SK-N-SH (cell line): ENCODE measurements at regions not wholly inside any gene's neighbourhood (a gene's known extent, or its start where the extent isn't known, plus 50 kb on each side); places are given as distances from the start of the nearest gene placed in this dataset.

Experiments used
- CTCF ChIA-PET: fragments of 300-600, 350-600 bp; formaldehyde crosslinking; extraction: SDS; loops from one replicate; lab custom pipeline; 2021; lab: Yijun Ruan, JAX
- POLR2A ChIA-PET: fragments of 350-600 bp; sonication (Branson Sonifier 250); formaldehyde crosslinking; extraction: SDS; loops from one replicate; lab custom pipeline; 2020; ENCODE audit warnings: antibody characterized with exemption, inconsistent platforms; lab: Yijun Ruan, JAX
- DNase-seq: peaks from one replicate; pipeline ENCODE4 v3.0.0; 2012
- H2AFZ ChIP-seq: fragments of 200-600 bp; sonication (generic); 2 replicates; pipeline ENCODE4 v1.8.1; 2016; ENCODE audit warnings: antibody characterized with exemption, mild to moderate bottlenecking, low read depth
- H3F3A ChIP-seq: fragments of 200-600 bp; sonication (generic); replicated peaks from 2 replicates; pipeline ENCODE3; 2016; ENCODE audit warnings: antibody characterized with exemption, mild to moderate bottlenecking; ENCODE audit not compliant: insufficient read depth
- H3K27ac ChIP-seq, 2 experiments: fragments of 200-500 bp in 1 of 2; fragments of 200-600 bp in 1 of 2; sonication (Bioruptor generic) in 1 of 2; sonication (generic), shearing (Covaris generic) in 1 of 2; 2 replicates each; pipeline versions ENCODE4 v1.5.1 to v1.6.1; 2014 to 2016; ENCODE audit warnings: low read depth in 2 of 2, inconsistent platforms in 1 of 2, low read length in 1 of 2, mild to moderate bottlenecking in 1 of 2, mixed read lengths in 1 of 2
- H3K27me3 ChIP-seq: fragments of 200-600 bp; sonication (generic), shearing (Covaris generic); 2 replicates; pipeline ENCODE4 v1.6.1; 2016; ENCODE audit warnings: mixed run types; ENCODE audit not compliant: insufficient read depth
- H3K36me3 ChIP-seq, 2 experiments: fragments of 200-500 bp in 1 of 2; fragments of 200-600 bp in 1 of 2; sonication (Bioruptor generic) in 1 of 2; sonication (generic) in 1 of 2; replicated peaks in 1 of 2; 2 replicates each; pipeline versions ENCODE3 to v1.5.1; 2014 to 2016; ENCODE audit warnings: low read length in 1 of 2, mild to moderate bottlenecking in 1 of 2; ENCODE audit not compliant: insufficient read depth in 2 of 2, control insufficient read depth in 1 of 2
- H3K4me1 ChIP-seq, 2 experiments: fragments of 200-500 bp in 1 of 2; fragments of 200-600 bp in 1 of 2; sonication (Bioruptor generic) in 1 of 2; sonication (generic), shearing (Covaris generic) in 1 of 2; 2 replicates each; pipeline versions ENCODE4 v1.5.1 to v1.6.1; 2014 to 2016; ENCODE audit warnings: low read depth in 1 of 2, low read length in 1 of 2, mixed run types in 1 of 2; ENCODE audit not compliant: insufficient read depth in 2 of 2, control insufficient read depth in 1 of 2
- H3K4me2 ChIP-seq: fragments of 200-600 bp; sonication (generic), shearing (Covaris generic); 2 replicates; pipeline ENCODE4 v1.6.1; 2017; ENCODE audit warnings: mixed run types
- H3K4me3 ChIP-seq, 2 experiments: fragments of 200-500 bp in 1 of 2; fragments of 200-600 bp in 1 of 2; sonication (Bioruptor generic) in 1 of 2; sonication (generic), shearing (Covaris generic) in 1 of 2; 2 replicates each; pipeline versions ENCODE4 v1.5.1 to v1.8.1; 2014 to 2016; ENCODE audit warnings: low read depth in 2 of 2, inconsistent platforms in 1 of 2, low read length in 1 of 2, mild to moderate bottlenecking in 1 of 2, mixed read lengths in 1 of 2, moderate library complexity in 1 of 2
- H3K79me2 ChIP-seq: fragments of 200-600 bp; sonication (generic); 2 replicates; pipeline ENCODE4 v1.8.1; 2017; ENCODE audit warnings: mild to moderate bottlenecking; ENCODE audit not compliant: insufficient read depth
- H3K9ac ChIP-seq: fragments of 200-600 bp; sonication (generic); 2 replicates; pipeline ENCODE4 v1.6.1; 2017; ENCODE audit warnings: mixed run types
- H3K9me2 ChIP-seq: fragments of 200-600 bp; sonication (generic); 2 replicates; pipeline ENCODE4 v1.6.1; 2017; ENCODE audit warnings: mixed run types
- H3K9me3 ChIP-seq: fragments of 200-600 bp; sonication (generic); 2 replicates; pipeline ENCODE4 v1.6.1; 2017; ENCODE audit warnings: mixed run types, mild to moderate bottlenecking, moderate library complexity
- H4K20me1 ChIP-seq: fragments of 200-600 bp; sonication (generic); 2 replicates; pipeline ENCODE4 v1.6.1; 2017; ENCODE audit warnings: mild to moderate bottlenecking, mixed run types; ENCODE audit not compliant: insufficient read depth
- ELF1 ChIP-seq: IDR thresholded peaks from 2 replicates; pipeline ENCODE4 v1.4.0; 2012
- FOXJ3 ChIP-seq: sonication (generic); formaldehyde crosslinking; IDR thresholded peaks from 2 replicates; pipeline ENCODE4 v1.5.1; 2020; ENCODE audit warnings: mild to moderate bottlenecking, missing genetic modification reagents
- GABPA ChIP-seq: IDR thresholded peaks from 2 replicates; pipeline ENCODE4 v1.4.0; 2012; ENCODE audit warnings: low read depth, mild to moderate bottlenecking
- MAX ChIP-seq: IDR thresholded peaks from 2 replicates; pipeline ENCODE4 v1.4.0; 2012; ENCODE audit warnings: low read depth
- MXI1 ChIP-seq: IDR thresholded peaks from 2 replicates; pipeline ENCODE4 v1.6.1; 2012; ENCODE audit warnings: mild to moderate bottlenecking, low read depth, low read length, improper control_type of control experiment
- NRF1 ChIP-seq: IDR thresholded peaks from 2 replicates; pipeline ENCODE4 v1.6.1; 2012; ENCODE audit warnings: low read depth, mild to moderate bottlenecking, low read length
- POLR2AphosphoS5 ChIP-seq: IDR thresholded peaks from 2 replicates; pipeline ENCODE4 v1.6.1; 2012; ENCODE audit warnings: low read depth, low read length
- RFX5 ChIP-seq: IDR thresholded peaks from 2 replicates; pipeline ENCODE4 v1.6.1; 2012; ENCODE audit warnings: mild to moderate bottlenecking, improper control_type of control experiment, low read length
- RXRA ChIP-seq: IDR thresholded peaks from 2 replicates; pipeline ENCODE4 v1.4.0; 2012; ENCODE audit warnings: low read depth, mild to moderate bottlenecking, borderline replicate concordance
- SIN3A ChIP-seq: IDR thresholded peaks from 2 replicates; pipeline ENCODE4 v1.6.1; 2012; ENCODE audit warnings: low read depth, mild to moderate bottlenecking, low read length, moderate library complexity, borderline replicate concordance
- SMC3 ChIP-seq: IDR thresholded peaks from 2 replicates; pipeline ENCODE4 v1.6.1; 2012; ENCODE audit warnings: low read depth, low read length, improper control_type of control experiment
- TEAD4 ChIP-seq: IDR thresholded peaks from 2 replicates; pipeline ENCODE4 v1.4.0; 2012; ENCODE audit warnings: mild to moderate bottlenecking, borderline replicate concordance; ENCODE audit not compliant: insufficient read depth
- YY1 ChIP-seq: IDR thresholded peaks from 2 replicates; pipeline ENCODE4 v1.4.0; 2012; ENCODE audit warnings: low read depth, mild to moderate bottlenecking
- ZBTB33 ChIP-seq: IDR thresholded peaks from 2 replicates; pipeline ENCODE4 v1.4.0; 2012; ENCODE audit warnings: low read depth, borderline replicate concordance
- WGBS: methylation state at CpG from one replicate; pipeline ENCODE4 v1.1.6; 2017; ENCODE audit warnings: low lambda C conversion rate; 5-methylcytosine and 5-hydroxymethylcytosine counted together
- TF ChIP-seq, protein P1 (sequence below): IDR thresholded peaks from 2 replicates; pipeline ENCODE4 v1.6.1; 2012; ENCODE audit warnings: mild to moderate bottlenecking, low read depth, low read length, moderate library complexity
- TF ChIP-seq, protein P2 (sequence below): fragments of 200-600 bp; sonication (generic); IDR thresholded peaks from 2 replicates; pipeline ENCODE4 v1.6.1; 2017; ENCODE audit warnings: antibody characterized with exemption, mild to moderate bottlenecking, moderate library complexity

DNA sequence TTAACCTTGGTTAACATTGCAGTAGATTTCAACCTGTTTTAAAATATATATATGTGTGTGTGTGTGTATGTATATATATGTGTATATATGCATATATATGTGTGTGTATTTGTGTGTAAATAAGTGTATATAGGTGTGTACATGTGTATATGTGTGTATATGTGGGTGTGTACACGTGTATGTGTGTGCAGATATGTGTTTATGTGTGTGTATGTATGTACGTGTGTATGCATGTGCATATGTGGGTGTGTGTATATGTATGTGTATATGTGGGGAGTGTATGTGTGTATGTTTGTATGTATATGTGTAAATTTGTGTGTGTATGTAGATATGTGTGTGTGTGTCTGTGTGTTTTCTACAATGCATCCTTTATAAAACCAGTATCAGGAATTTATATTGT, 205.5 kb upstream of the FOXF1 start (continued):
- TF ChIP-seq, protein P1, sequence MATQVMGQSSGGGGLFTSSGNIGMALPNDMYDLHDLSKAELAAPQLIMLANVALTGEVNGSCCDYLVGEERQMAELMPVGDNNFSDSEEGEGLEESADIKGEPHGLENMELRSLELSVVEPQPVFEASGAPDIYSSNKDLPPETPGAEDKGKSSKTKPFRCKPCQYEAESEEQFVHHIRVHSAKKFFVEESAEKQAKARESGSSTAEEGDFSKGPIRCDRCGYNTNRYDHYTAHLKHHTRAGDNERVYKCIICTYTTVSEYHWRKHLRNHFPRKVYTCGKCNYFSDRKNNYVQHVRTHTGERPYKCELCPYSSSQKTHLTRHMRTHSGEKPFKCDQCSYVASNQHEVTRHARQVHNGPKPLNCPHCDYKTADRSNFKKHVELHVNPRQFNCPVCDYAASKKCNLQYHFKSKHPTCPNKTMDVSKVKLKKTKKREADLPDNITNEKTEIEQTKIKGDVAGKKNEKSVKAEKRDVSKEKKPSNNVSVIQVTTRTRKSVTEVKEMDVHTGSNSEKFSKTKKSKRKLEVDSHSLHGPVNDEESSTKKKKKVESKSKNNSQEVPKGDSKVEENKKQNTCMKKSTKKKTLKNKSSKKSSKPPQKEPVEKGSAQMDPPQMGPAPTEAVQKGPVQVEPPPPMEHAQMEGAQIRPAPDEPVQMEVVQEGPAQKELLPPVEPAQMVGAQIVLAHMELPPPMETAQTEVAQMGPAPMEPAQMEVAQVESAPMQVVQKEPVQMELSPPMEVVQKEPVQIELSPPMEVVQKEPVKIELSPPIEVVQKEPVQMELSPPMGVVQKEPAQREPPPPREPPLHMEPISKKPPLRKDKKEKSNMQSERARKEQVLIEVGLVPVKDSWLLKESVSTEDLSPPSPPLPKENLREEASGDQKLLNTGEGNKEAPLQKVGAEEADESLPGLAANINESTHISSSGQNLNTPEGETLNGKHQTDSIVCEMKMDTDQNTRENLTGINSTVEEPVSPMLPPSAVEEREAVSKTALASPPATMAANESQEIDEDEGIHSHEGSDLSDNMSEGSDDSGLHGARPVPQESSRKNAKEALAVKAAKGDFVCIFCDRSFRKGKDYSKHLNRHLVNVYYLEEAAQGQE = no peak
- TF ChIP-seq NRF1 (no peak), TEAD4 (no peak), SIN3A (no peak), SMC3 (no peak), MXI1 (no peak), RFX5 (no peak), GABPA (no peak), MAX (no peak)

- 52% methylated on average over 5 of the region's 5 CpGs for WGBS
- CTCF ChIA-PET = no interaction called here
- H3K4me3 ChIP-seq = no peak overlapping the region
Observed at GRCh38 chr16:86305440-86305839, 204.9 kb upstream of the FOXF1 start.

More at GRCh38 chr16:86305440-86305839, 204.9 kb upstream of the FOXF1 start:
- H3K36me3 ChIP-seq = no peaks in the 10 kb centered on the region
- H3K4me1 ChIP-seq = no peaks in the 10 kb centered on the region
- no peaks in the 10 kb centered on the region for H3K79me2 ChIP-seq
- H3K27me3 ChIP-seq = peaks cover 70% of the 10 kb centered on the region
- H3K9ac ChIP-seq = no peak overlapping the region
- no peak for DNase-seq
- H3K27ac ChIP-seq = no peak overlapping the region
- H3F3A ChIP-seq = no peaks in the 10 kb centered on the region
- no peak overlapping the region for H2AFZ ChIP-seq
- H4K20me1 ChIP-seq = no peaks in the 10 kb centered on the region
- no peak for TF ChIP-seq YY1
- TF ChIP-seq MXI1 = no peak
- no peak for TF ChIP-seq FOXJ3 (CRISPR knock-in tag)
- TF ChIP-seq ELF1 = no peak
- TF ChIP-seq, protein P2, sequence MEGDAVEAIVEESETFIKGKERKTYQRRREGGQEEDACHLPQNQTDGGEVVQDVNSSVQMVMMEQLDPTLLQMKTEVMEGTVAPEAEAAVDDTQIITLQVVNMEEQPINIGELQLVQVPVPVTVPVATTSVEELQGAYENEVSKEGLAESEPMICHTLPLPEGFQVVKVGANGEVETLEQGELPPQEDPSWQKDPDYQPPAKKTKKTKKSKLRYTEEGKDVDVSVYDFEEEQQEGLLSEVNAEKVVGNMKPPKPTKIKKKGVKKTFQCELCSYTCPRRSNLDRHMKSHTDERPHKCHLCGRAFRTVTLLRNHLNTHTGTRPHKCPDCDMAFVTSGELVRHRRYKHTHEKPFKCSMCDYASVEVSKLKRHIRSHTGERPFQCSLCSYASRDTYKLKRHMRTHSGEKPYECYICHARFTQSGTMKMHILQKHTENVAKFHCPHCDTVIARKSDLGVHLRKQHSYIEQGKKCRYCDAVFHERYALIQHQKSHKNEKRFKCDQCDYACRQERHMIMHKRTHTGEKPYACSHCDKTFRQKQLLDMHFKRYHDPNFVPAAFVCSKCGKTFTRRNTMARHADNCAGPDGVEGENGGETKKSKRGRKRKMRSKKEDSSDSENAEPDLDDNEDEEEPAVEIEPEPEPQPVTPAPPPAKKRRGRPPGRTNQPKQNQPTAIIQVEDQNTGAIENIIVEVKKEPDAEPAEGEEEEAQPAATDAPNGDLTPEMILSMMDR = no peak
- TF ChIP-seq, protein P1 = no peak
- no peak for TF ChIP-seq MAX
- no peak for TF ChIP-seq ZBTB33
- no peak for TF ChIP-seq POLR2AphosphoS5
- no peak for TF ChIP-seq NRF1
- TF ChIP-seq TEAD4 = no peak
- TF ChIP-seq RXRA = no peak
- TF ChIP-seq, all 33 proteins: peak for 0
- Histone ChIP-seq H3K4me2 (no peak overlapping the region), H3K9me2 (no peaks in the 10 kb centered on the region), H3K9me3 (no peaks in the 10 kb centered on the region)
- POLR2A ChIA-PET = no interaction called here
